Neural cell (in vitro differentiated cells): ENCODE measurements at regions not wholly inside any gene's neighbourhood (a gene's known extent, or its start where the extent isn't known, plus 50 kb on each side); places are given as distances from the start of the nearest gene placed in this dataset.

Experiments
- H2AFZ ChIP-seq: fragments of 200-600, 300-800 bp; sonication (generic), shearing (Covaris generic); 2 replicates; pipeline ENCODE4 v1.6.0; 2014; ENCODE audit warnings: low read depth, mild to moderate bottlenecking, antibody characterized with exemption, low read length, moderate library complexity
- H3F3A ChIP-seq: fragments of 200-600 bp; shearing (Covaris generic); 2 replicates; pipeline ENCODE4 v1.6.1; 2016; ENCODE audit warnings: mild to moderate bottlenecking, moderate library complexity, mixed read lengths, antibody characterized with exemption, low read length; ENCODE audit not compliant: insufficient read depth, poor library complexity, severe bottlenecking
- H3K27ac ChIP-seq: fragments of 200-600, 300-800 bp; sonication (generic), shearing (Covaris generic); 2 replicates; pipeline ENCODE4 v1.5.1; 2014; ENCODE audit warnings: mild to moderate bottlenecking, low read length, moderate library complexity
- H3K27me3 ChIP-seq: fragments of 300-800, 200-600 bp; sonication (generic), shearing (Covaris generic); 2 replicates; pipeline ENCODE4 v1.6.0; 2014; ENCODE audit warnings: mild to moderate bottlenecking, low read depth, low read length, moderate library complexity; ENCODE audit not compliant: insufficient read depth
- H3K36me3 ChIP-seq: fragments of 300-800, 200-600 bp; sonication (generic), shearing (Covaris generic); 2 replicates; pipeline ENCODE4 v1.5.1; 2014; ENCODE audit warnings: mild to moderate bottlenecking, antibody characterized with exemption, low read length, moderate library complexity; ENCODE audit not compliant: insufficient read depth
- H3K4me2 ChIP-seq: fragments of 300-800, 200-600 bp; sonication (generic), shearing (Covaris generic); 2 replicates; pipeline ENCODE4 v1.6.0; 2014; ENCODE audit warnings: mild to moderate bottlenecking, low read length
- H3K4me3 ChIP-seq: fragments of 300-800, 200-600 bp; sonication (generic), shearing (Covaris generic); 2 replicates; pipeline ENCODE4 v1.5.1; 2014; ENCODE audit warnings: mild to moderate bottlenecking, low read length, moderate library complexity
- H3K79me2 ChIP-seq: fragments of 200-600 bp; shearing (Covaris generic); replicated peaks from 2 replicates; pipeline ENCODE4 v1.6.0; 2014; ENCODE audit warnings: mild to moderate bottlenecking, low read length, moderate library complexity; ENCODE audit not compliant: insufficient read depth
- H3K9ac ChIP-seq: fragments of 300-800, 200-600 bp; sonication (generic), shearing (Covaris generic); 2 replicates; pipeline ENCODE4 v1.6.1; 2016; ENCODE audit warnings: mild to moderate bottlenecking, low read length, mixed read lengths
- H3K9me2 ChIP-seq: fragments of 200-600 bp; shearing (Covaris generic); 2 replicates; pipeline ENCODE4 v1.6.1; 2016; ENCODE audit warnings: mild to moderate bottlenecking, low read length, mixed read lengths; ENCODE audit not compliant: insufficient read depth
- H3K9me3 ChIP-seq: fragments of 200-600, 300-800 bp; sonication (generic), shearing (Covaris generic); 2 replicates; pipeline ENCODE4 v1.6.1; 2016; ENCODE audit warnings: mild to moderate bottlenecking, mixed run types, low read length, moderate library complexity, mixed read lengths
- H4K20me1 ChIP-seq: fragments of 200-600 bp; shearing (Covaris generic); 2 replicates; pipeline ENCODE4 v1.6.1; 2016; ENCODE audit warnings: mild to moderate bottlenecking, mixed run types; ENCODE audit not compliant: insufficient read depth
- CTCF ChIP-seq: fragments of 450-650 bp; IDR thresholded peaks from 2 replicates; pipeline ENCODE4 v1.5.1; 2014; ENCODE audit warnings: antibody characterized with exemption, mild to moderate bottlenecking, moderate library complexity; ENCODE audit not compliant: poor library complexity, severe bottlenecking
- EP300 ChIP-seq: fragments of 450-650 bp; conservative IDR thresholded peaks from 2 replicates; pipeline ENCODE4 v1.6.1; 2014; ENCODE audit warnings: antibody characterized with exemption, mild to moderate bottlenecking, moderate library complexity; ENCODE audit not compliant: poor library complexity, severe bottlenecking
- EZH2 ChIP-seq: fragments of 200-600, 300-800 bp; shearing (Covaris generic), sonication (generic); IDR thresholded peaks from 2 replicates; pipeline ENCODE4 v1.6.1; 2014; ENCODE audit warnings: antibody characterized with exemption, low read length, borderline replicate concordance, mild to moderate bottlenecking; ENCODE audit not compliant: insufficient read depth, poor library complexity, severe bottlenecking
- MXI1 ChIP-seq: fragments of 450-650 bp; conservative IDR thresholded peaks from 2 replicates; pipeline ENCODE4 v1.6.1; 2014; ENCODE audit warnings: antibody characterized with exemption, mild to moderate bottlenecking; ENCODE audit not compliant: poor library complexity, severe bottlenecking
- POLR2AphosphoS5 ChIP-seq: IDR thresholded peaks from 2 replicates; pipeline ENCODE4 v1.6.1; 2012
- RAD21 ChIP-seq: fragments of 450-650 bp; conservative IDR thresholded peaks from 2 replicates; pipeline ENCODE4 v1.6.1; 2014; ENCODE audit warnings: antibody characterized with exemption, mild to moderate bottlenecking, moderate library complexity
- REST ChIP-seq: IDR thresholded peaks from 2 replicates; pipeline ENCODE4 v1.6.1; 2012; ENCODE audit warnings: borderline replicate concordance
- SMC3 ChIP-seq: fragments of 450-650 bp; conservative IDR thresholded peaks from 2 replicates; pipeline ENCODE4 v1.6.1; 2014; ENCODE audit warnings: antibody characterized with exemption, mild to moderate bottlenecking, moderate library complexity; ENCODE audit not compliant: poor library complexity
- TAF1 ChIP-seq: IDR thresholded peaks from 2 replicates; pipeline ENCODE4 v1.6.1; 2012; ENCODE audit warnings: low read depth

GRCh38 chr3:115487968-115488367 is 135.3 kb upstream of the GAP43 start:
- Histone ChIP-seq H3K9me2 (no peaks in the 10 kb centered on the region), H3K36me3 (no peaks in the 10 kb centered on the region), H3K4me2 (no peak overlapping the region), H3K4me3 (no peak overlapping the region), H3K27me3 (no peaks in the 10 kb centered on the region), H3F3A (no peaks in the 10 kb centered on the region), H3K9ac (no peak overlapping the region), H3K79me2 (no peaks in the 10 kb centered on the region), H3K27ac (no peak overlapping the region), H4K20me1 (no peaks in the 10 kb centered on the region), H3K9me3 (no peaks in the 10 kb centered on the region), H2AFZ (no peak overlapping the region)
- TF ChIP-seq REST = no peak
- no peak for TF ChIP-seq SMC3
- no peak for TF ChIP-seq POLR2AphosphoS5
- TF ChIP-seq EP300 = no peak

GRCh38 chr3:115488409-115488808 is 134.9 kb upstream of the GAP43 start:
- no peaks in the 10 kb centered on the region for H3F3A ChIP-seq
- H3K9me3 ChIP-seq = no peaks in the 10 kb centered on the region
- H3K36me3 ChIP-seq = no peaks in the 10 kb centered on the region
- H3K27me3 ChIP-seq = no peaks in the 10 kb centered on the region
- H3K27ac ChIP-seq = no peak overlapping the region
- no peaks in the 10 kb centered on the region for H3K9me2 ChIP-seq
- H3K4me3 ChIP-seq = no peak overlapping the region
- H3K79me2 ChIP-seq = no peaks in the 10 kb centered on the region
- no peak overlapping the region for H3K4me2 ChIP-seq
- H2AFZ ChIP-seq = no peak overlapping the region
- no peak for TF ChIP-seq REST
- no peak for TF ChIP-seq RAD21
- TF ChIP-seq EP300 = no peak
- TF ChIP-seq CTCF = no peak
- TF ChIP-seq SMC3 = no peak
- no peak for TF ChIP-seq EZH2
- TF ChIP-seq TAF1 = no peak
- TF ChIP-seq MXI1 = no peak
- no peak for TF ChIP-seq POLR2AphosphoS5
- no peaks in the 10 kb centered on the region for H4K20me1 ChIP-seq
- no peak overlapping the region for H3K9ac ChIP-seq
